GM23338 (cell line): ENCODE measurements at regions not wholly inside any gene's neighbourhood (a gene's known extent, or its start where the extent isn't known, plus 50 kb on each side); places are given as distances from the start of the nearest gene placed in this dataset.
A peak's percentile ranks its signal among the peaks of the same experiment; 100 is the strongest.

Source experiments
- ATAC-seq: fragments of 200-7000 bp; cut with Tn5 transposase; 3 replicates; pipeline ENCODE4 v1.9.1; 2020
- DNase-seq: peaks from one replicate; pipeline ENCODE4 v3.0.0-alpha.2; 2015; ENCODE audit warnings: low spot score
- H2AFZ ChIP-seq: fragments of 200-600 bp; sonication (generic); 2 replicates; pipeline ENCODE4 v1.8.0; 2016; ENCODE audit warnings: antibody characterized with exemption, mild to moderate bottlenecking, moderate library complexity
- H3F3A ChIP-seq: fragments of 200-600 bp; sonication (generic); replicated peaks from 2 replicates; pipeline ENCODE4 v1.8.0; 2017; ENCODE audit warnings: antibody characterized with exemption, mixed run types, low read depth
- H3K27ac ChIP-seq: fragments of 200-600 bp; sonication (generic); 2 replicates; pipeline ENCODE4 v1.6.1; 2016; ENCODE audit warnings: low read depth
- H3K27me3 ChIP-seq: fragments of 200-600 bp; sonication (generic); 2 replicates; pipeline ENCODE4 v1.8.0; 2016; ENCODE audit warnings: mild to moderate bottlenecking, mixed run types, moderate library complexity; ENCODE audit not compliant: insufficient read depth
- H3K36me3 ChIP-seq: fragments of 200-600 bp; sonication (generic); 2 replicates; pipeline ENCODE4 v1.8.0; 2016; ENCODE audit warnings: mild to moderate bottlenecking; ENCODE audit not compliant: insufficient read depth
- H3K4me1 ChIP-seq: fragments of 200-600 bp; sonication (generic); 2 replicates; pipeline ENCODE4 v1.8.0; 2016; ENCODE audit warnings: mild to moderate bottlenecking, moderate library complexity; ENCODE audit not compliant: insufficient read depth
- H3K4me2 ChIP-seq: fragments of 200-600 bp; sonication (generic); 2 replicates; pipeline ENCODE4 v1.7.1; 2017; ENCODE audit warnings: mixed run types
- H3K4me3 ChIP-seq: fragments of 200-600 bp; sonication (generic); 2 replicates; pipeline ENCODE4 v1.6.1; 2016; ENCODE audit warnings: mixed run types
- H3K79me2 ChIP-seq: fragments of 200-600 bp; sonication (generic); replicated peaks from 2 replicates; pipeline ENCODE4 v1.8.0; 2017; ENCODE audit warnings: mild to moderate bottlenecking; ENCODE audit not compliant: insufficient read depth
- H3K9me2 ChIP-seq: fragments of 200-600 bp; sonication (generic); 2 replicates; pipeline ENCODE4 v1.8.0; 2017; ENCODE audit not compliant: insufficient read depth
- H4K20me1 ChIP-seq: fragments of 200-600 bp; sonication (generic); replicated peaks from 2 replicates; pipeline ENCODE4 v1.8.0; 2017; ENCODE audit warnings: mild to moderate bottlenecking; ENCODE audit not compliant: insufficient read depth
- H3K27ac Mint-ChIP-seq: 2 replicates; pipeline ENCODE4 v1.8.0; 2020; ENCODE audit warnings: inconsistent platforms, mild to moderate bottlenecking, moderate library complexity, mixed read lengths
- H3K27me3 Mint-ChIP-seq: 3 replicates; pipeline ENCODE4 v1.8.0; 2022; ENCODE audit warnings: low read depth, mild to moderate bottlenecking, moderate library complexity, mixed read lengths, inconsistent platforms; ENCODE audit not compliant: insufficient read depth, poor library complexity
- H3K36me3 Mint-ChIP-seq: 3 replicates; pipeline ENCODE4 v1.8.0; 2021; ENCODE audit warnings: low read depth, mild to moderate bottlenecking, inconsistent platforms, moderate library complexity, mixed read lengths
- H3K4me1 Mint-ChIP-seq: 3 replicates; pipeline ENCODE4 v1.8.0; 2020; ENCODE audit warnings: mild to moderate bottlenecking, inconsistent platforms, mixed read lengths
- H3K4me3 Mint-ChIP-seq: 3 replicates; pipeline ENCODE4 v1.8.0; 2021; ENCODE audit warnings: moderate library complexity, mild to moderate bottlenecking, inconsistent platforms, mixed read lengths
- H3K9me3 Mint-ChIP-seq: 3 replicates; pipeline ENCODE4 v1.8.0; 2020; ENCODE audit warnings: moderate library complexity, mild to moderate bottlenecking, inconsistent platforms, mixed read lengths
- ETS1 ChIP-seq: IDR thresholded peaks from 2 replicates; pipeline ENCODE4 v1.6.1; 2016; ENCODE audit warnings: antibody characterized with exemption
- EZH2phosphoT487 ChIP-seq: fragments of 200-600 bp; sonication (generic); IDR thresholded peaks from one replicate; pipeline ENCODE4 v1.8.1; 2018; ENCODE audit warnings: antibody characterized with exemption; ENCODE audit not compliant: unreplicated experiment
- JUNB ChIP-seq: IDR thresholded peaks from one replicate; pipeline ENCODE4 v1.6.1; 2016; ENCODE audit warnings: antibody characterized with exemption; ENCODE audit not compliant: unreplicated experiment
- NANOG ChIP-seq: IDR thresholded peaks from 2 replicates; pipeline ENCODE4 v1.6.1; 2016; ENCODE audit warnings: antibody characterized with exemption, borderline replicate concordance
- POLR2AphosphoS5 ChIP-seq: IDR thresholded peaks from 2 replicates; pipeline ENCODE4 v1.6.1; 2016; ENCODE audit warnings: antibody characterized with exemption, low read depth
- REST ChIP-seq: IDR thresholded peaks from one replicate; pipeline ENCODE4 v1.6.1; 2018; ENCODE audit warnings: antibody characterized with exemption; ENCODE audit not compliant: unreplicated experiment
- STAT1 ChIP-seq: IDR thresholded peaks from one replicate; pipeline ENCODE4 v1.6.1; 2016; ENCODE audit warnings: antibody characterized with exemption; ENCODE audit not compliant: unreplicated experiment
- ZNF114 ChIP-seq: fragments of 250-450 bp; sonication (Bioruptor Pico); IDR thresholded peaks from 2 replicates; pipeline ENCODE4 v1.5.0; 2020; ENCODE audit warnings: mild to moderate bottlenecking, moderate library complexity
- ZNF331 ChIP-seq: fragments of 250-450 bp; sonication (Bioruptor Pico); IDR thresholded peaks from 2 replicates; pipeline ENCODE4 v1.5.0; 2020; ENCODE audit warnings: low read depth, mild to moderate bottlenecking, moderate library complexity
- ZNF462 ChIP-seq: fragments of 250-450 bp; sonication (Bioruptor Pico); IDR thresholded peaks from 2 replicates; pipeline ENCODE4 v1.5.0; 2020; ENCODE audit warnings: mild to moderate bottlenecking, moderate library complexity

GRCh38 chr12:87107766-87108165 is 851.6 kb upstream of the MGAT4C start (continued):
- no peak for TF ChIP-seq ZNF114
- TF ChIP-seq REST = no peak

- Histone ChIP-seq H3K4me1 (peaks cover 24% of the 10 kb centered on the region), H3K4me2 (peak overlapping the region; percentile 40), H3K36me3 (no peaks in the 10 kb centered on the region), H3K4me3 (peak overlapping the region; percentile 3; the same call in 1 of the 2 replicates), H4K20me1 (no peaks in the 10 kb centered on the region), H3K79me2 (no peaks in the 10 kb centered on the region), H2AFZ (no peak overlapping the region), H3K27me3 (no peaks in the 10 kb centered on the region), H3K9me2 (no peaks in the 10 kb centered on the region), H3K27ac (peak overlapping the region; percentile 46; the same call in 1 of the 2 replicates), H3F3A (no peaks in the 10 kb centered on the region)
- Mint-ChIP-seq H3K4me1 (peaks cover 10% of the 10 kb centered on the region; the same call in 2 of the 3 replicates), H3K27ac (peak overlapping the region; percentile 86; the same call in 1 of the 2 replicates), H3K27me3 (no peaks in the 10 kb centered on the region), H3K4me3 (no peak overlapping the region), H3K9me3 (peaks cover 4% of the 10 kb centered on the region; the same call in 1 of the 3 replicates), H3K36me3 (no peaks in the 10 kb centered on the region; the same call in 2 of the 3 replicates)
- DNase-seq (peak; percentile 16), ATAC-seq (peak; percentile 51; the same call in 2 of the 3 replicates)
- TF ChIP-seq ETS1 (no peak), POLR2AphosphoS5 (no peak), NANOG (no peak), ZNF462 (CRISPR knock-in tag) (no peak), JUNB (no peak), REST (no peak), EZH2phosphoT487 (no peak), ZNF114 (no peak), ZNF331 (CRISPR knock-in tag) (no peak), STAT1 (no peak)
Measured at GRCh38 chr12:87107270-87107669, 851.1 kb upstream of the MGAT4C start.
